Inferior parietal cortex (tissue), 1 donor: ENCODE measurements at regions not wholly inside any gene's neighbourhood (a gene's known extent, or its start where the extent isn't known, plus 50 kb on each side); places are given as distances from the start of the nearest gene placed in this dataset.
"Not testable (repeated sequence)": the region's sequence is repeated elsewhere in the genome, so short reads cannot be mapped to it uniquely, and the experiment has no call there.

Experiments used
- DNase-seq: peaks from one replicate; pipeline ENCODE4 v3.0.0-alpha.2; 2016; ENCODE audit errors: extremely low spot score

- no peak for DNase-seq
Observed at GRCh38 chr3:86887876-86888275, 103.1 kb downstream of the VGLL3 start.

- no peak for DNase-seq
Observed at GRCh38 chr3:86880066-86880465, 110.9 kb downstream of the VGLL3 start.

GRCh38 chr3:86876504-86877181 lies 114.3 kb downstream of the VGLL3 start:
- not testable (repeated sequence) for DNase-seq

GRCh38 chr3:86874790-86875189 lies 116.2 kb downstream of the VGLL3 start:
- not testable (repeated sequence) for DNase-seq

GRCh38 chr3:86869566-86869965 lies 121.4 kb downstream of the VGLL3 start:
- no peak for DNase-seq

GRCh38 chr3:86867982-86868381 lies 123.0 kb downstream of the VGLL3 start:
- no peak for DNase-seq

- DNase-seq, result no peak
Observed at GRCh38 chr3:86865506-86865905, 125.4 kb downstream of the VGLL3 start.

- no peak for DNase-seq
Observed at GRCh38 chr3:86856711-86857110, 134.2 kb downstream of the VGLL3 start.

GRCh38 chr3:86849991-86850390 lies 141.0 kb downstream of the VGLL3 start:
- DNase-seq, result no peak

- DNase-seq, result no peak
Observed at GRCh38 chr3:86845726-86846125, 145.2 kb downstream of the VGLL3 start.

GRCh38 chr3:86838927-86839326 lies 152.0 kb downstream of the VGLL3 start:
- no peak for DNase-seq

- DNase-seq, result no peak
Observed at GRCh38 chr3:86837871-86838270, 153.1 kb downstream of the VGLL3 start.

- DNase-seq, result no peak
Observed at GRCh38 chr3:86830566-86830965, 160.4 kb downstream of the VGLL3 start.

- no peak for DNase-seq
Observed at GRCh38 chr3:86828751-86829150, 162.2 kb downstream of the VGLL3 start.

GRCh38 chr3:86827582-86827981 lies 163.4 kb downstream of the VGLL3 start:
- DNase-seq, result not testable (repeated sequence)

- no peak for DNase-seq
Observed at GRCh38 chr3:86826292-86826691, 164.7 kb downstream of the VGLL3 start.

GRCh38 chr3:86815880-86816279 lies 175.1 kb downstream of the VGLL3 start:
- DNase-seq, result no peak

GRCh38 chr3:86814918-86815655 lies 175.9 kb downstream of the VGLL3 start:
- no peak for DNase-seq

GRCh38 chr3:86814321-86814720 lies 176.6 kb downstream of the VGLL3 start:
- DNase-seq, result peak; percentile 72

- DNase-seq, result no peak
Observed at GRCh38 chr3:86801921-86802320, 189.0 kb downstream of the VGLL3 start.

GRCh38 chr3:86801066-86801465 lies 189.9 kb downstream of the VGLL3 start:
- DNase-seq, result no peak

GRCh38 chr3:86800116-86800515 lies 190.8 kb downstream of the VGLL3 start:
- DNase-seq, result no peak

GRCh38 chr3:86797946-86798345 lies 193.0 kb downstream of the VGLL3 start:
- no peak for DNase-seq
